ENCODE measurements at regions not wholly inside any gene's neighbourhood (a gene's known extent, or its start where the extent isn't known, plus 50 kb on each side); places are given as distances from the start of the nearest gene placed in this dataset.

- ChIA-PET POLR2A (no interaction called here), CTCF (no interaction called here)
- no peak for DNase-seq (ENCODE audit: extremely low spot score)
- TF ChIP-seq PKNOX1 (IDR thresholded peaks at IDR 0.05) (no peak), ELF4 (IDR thresholded peaks at IDR 0.05) (no peak)
Measured at GRCh38 chr9:100879884-100880283, 148.6 kb upstream of the PLPPR1 start.

- ChIA-PET POLR2A (no interaction called here), CTCF (no interaction called here)
- no peak for TF ChIP-seq PKNOX1 (IDR thresholded peaks at IDR 0.05)
- TF ChIP-seq BHLHE40 (IDR thresholded peaks at IDR 0.05; ENCODE audit: borderline replicate concordance): no peak
- no peak for TF ChIP-seq L3MBTL2 (conservative IDR thresholded peaks at IDR 0.05)
- TF ChIP-seq ARNT (IDR thresholded peaks at IDR 0.05): no peak
- no peak for TF ChIP-seq HDGF (IDR thresholded peaks at IDR 0.05; ENCODE audit: borderline replicate concordance)
- no peak for TF ChIP-seq FOXM1 (IDR thresholded peaks at IDR 0.05; ENCODE audit: borderline replicate concordance)
- no peak for TF ChIP-seq SP1 (IDR thresholded peaks at IDR 0.05)
- TF ChIP-seq CTBP1 (IDR thresholded peaks at IDR 0.05; ENCODE audit: borderline replicate concordance): no peak
- no peak for TF ChIP-seq FOXA1 (IDR thresholded peaks at IDR 0.05)
- no peak for DNase-seq (ENCODE audit: extremely low spot score)
Measured at GRCh38 chr9:100880284-100880683, 148.2 kb upstream of the PLPPR1 start.

- TF ChIP-seq ARNT (IDR thresholded peaks at IDR 0.05): no peak
- no peak for TF ChIP-seq PKNOX1 (IDR thresholded peaks at IDR 0.05)
- TF ChIP-seq HDGF (IDR thresholded peaks at IDR 0.05; ENCODE audit: borderline replicate concordance): no peak
- TF ChIP-seq SUZ12 (IDR thresholded peaks at IDR 0.05): no peak
- no peak for DNase-seq (ENCODE audit: extremely low spot score)
- ChIA-PET CTCF (no interaction called here), POLR2A (no interaction called here)
Measured at GRCh38 chr9:100884518-100884917, 144.0 kb upstream of the PLPPR1 start.

GRCh38 chr9:100890321-100890720 is 138.2 kb upstream of the PLPPR1 start:
- ChIA-PET CTCF (no interaction called here), POLR2A (no interaction called here)
- no peak for DNase-seq (ENCODE audit: extremely low spot score)
- no peak for TF ChIP-seq FOXM1 (IDR thresholded peaks at IDR 0.05; ENCODE audit: borderline replicate concordance)
- TF ChIP-seq PKNOX1 (IDR thresholded peaks at IDR 0.05): no peak
- no peak for TF ChIP-seq ARNT (IDR thresholded peaks at IDR 0.05)
- TF ChIP-seq HDGF (IDR thresholded peaks at IDR 0.05; ENCODE audit: borderline replicate concordance): no peak
- TF ChIP-seq ZNF384 (IDR thresholded peaks at IDR 0.05): no peak
- TF ChIP-seq FOXK2 (IDR thresholded peaks at IDR 0.05): no peak
- TF ChIP-seq LEF1 (IDR thresholded peaks at IDR 0.05; ENCODE audit: borderline replicate concordance): no peak
- no peak for TF ChIP-seq SP1 (IDR thresholded peaks at IDR 0.05)
- TF ChIP-seq BHLHE40 (IDR thresholded peaks at IDR 0.05; ENCODE audit: borderline replicate concordance): no peak
- no peak for TF ChIP-seq ELF4 (IDR thresholded peaks at IDR 0.05)
- TF ChIP-seq TARDBP (IDR thresholded peaks at IDR 0.05): no peak

GRCh38 chr9:100911273-100911672 is 117.3 kb upstream of the PLPPR1 start:
- TF ChIP-seq NFRKB (IDR thresholded peaks at IDR 0.05) (no peak), ARNT (IDR thresholded peaks at IDR 0.05) (no peak), BHLHE40 (IDR thresholded peaks at IDR 0.05; ENCODE audit: borderline replicate concordance) (no peak), L3MBTL2 (conservative IDR thresholded peaks at IDR 0.05) (no peak), ELF4 (IDR thresholded peaks at IDR 0.05) (no peak), ZNF384 (IDR thresholded peaks at IDR 0.05) (no peak)
- POLR2A ChIA-PET: no interaction called here
- CTCF ChIA-PET: no interaction called here
- no peak for DNase-seq (ENCODE audit: extremely low spot score)

GRCh38 chr9:100913257-100913656 is 115.3 kb upstream of the PLPPR1 start:
- TF ChIP-seq ELF4 (IDR thresholded peaks at IDR 0.05) (no peak), HDGF (IDR thresholded peaks at IDR 0.05; ENCODE audit: borderline replicate concordance) (no peak), NFRKB (IDR thresholded peaks at IDR 0.05) (no peak), LEF1 (IDR thresholded peaks at IDR 0.05; ENCODE audit: borderline replicate concordance) (no peak), FOXA1 (IDR thresholded peaks at IDR 0.05) (no peak), FOXM1 (IDR thresholded peaks at IDR 0.05; ENCODE audit: borderline replicate concordance) (no peak), PKNOX1 (IDR thresholded peaks at IDR 0.05) (no peak), L3MBTL2 (conservative IDR thresholded peaks at IDR 0.05) (no peak), ARNT (IDR thresholded peaks at IDR 0.05) (no peak), TARDBP (IDR thresholded peaks at IDR 0.05) (no peak), CTBP1 (IDR thresholded peaks at IDR 0.05; ENCODE audit: borderline replicate concordance) (no peak), SP1 (IDR thresholded peaks at IDR 0.05) (no peak), SUZ12 (IDR thresholded peaks at IDR 0.05) (no peak), FOXK2 (IDR thresholded peaks at IDR 0.05) (no peak), BHLHE40 (IDR thresholded peaks at IDR 0.05; ENCODE audit: borderline replicate concordance) (no peak), ZNF384 (IDR thresholded peaks at IDR 0.05) (no peak)
- ChIA-PET POLR2A (no interaction called here), CTCF (no interaction called here)
- DNase-seq (ENCODE audit: extremely low spot score): no peak
